HEK293 (cell line): ENCODE measurements at regions not wholly inside any gene's neighbourhood (a gene's known extent, or its start where the extent isn't known, plus 50 kb on each side); places are given as distances from the start of the nearest gene placed in this dataset.

Experiments used
- CTCF ChIA-PET: fragments of 350-600 bp; formaldehyde crosslinking; extraction: SDS; loops from one replicate; lab custom pipeline; 2021; ENCODE audit warnings: antibody characterized with exemption; lab: Yijun Ruan, JAX
- POLR2A ChIA-PET: fragments of 300-600 bp; formaldehyde crosslinking; extraction: SDS; loops from one replicate; lab custom pipeline; 2020; ENCODE audit warnings: antibody characterized with exemption, inconsistent platforms; lab: Yijun Ruan, JAX
- H3K27ac ChIP-seq: fragments of 200-500 bp; sonication (Bioruptor generic); 2 replicates; pipeline ENCODE4 v1.5.1; 2014; ENCODE audit warnings: low read depth, low read length, control low read depth, inconsistent platforms; ENCODE audit errors: extremely low read depth
- H3K36me3 ChIP-seq, 2 experiments: fragments of 200-500 bp in 1 of 2; sonication (Bioruptor generic) in 1 of 2; 1 replicate in 1 of 2; 2 replicates in 1 of 2; pipeline ENCODE4 v1.5.1; 2014 to 2017; ENCODE audit warnings: inconsistent platforms in 2 of 2, low read length in 2 of 2; ENCODE audit not compliant: control insufficient read depth in 2 of 2, insufficient read depth in 1 of 2
- H3K4me1 ChIP-seq: fragments of 200-500 bp; sonication (Bioruptor generic); 2 replicates; pipeline ENCODE4 v1.5.1; 2014; ENCODE audit warnings: mild to moderate bottlenecking, low read length, inconsistent platforms; ENCODE audit not compliant: control insufficient read depth, insufficient read depth
- H3K4me3 ChIP-seq: 2 replicates; pipeline ENCODE4 v1.5.1; 2011; ENCODE audit warnings: low read depth, mild to moderate bottlenecking, control low read depth, low read length, moderate library complexity
- H3K9me3 ChIP-seq: fragments of 200-500 bp; sonication (Bioruptor generic); 2 replicates; pipeline ENCODE4 v1.5.1; 2014; ENCODE audit warnings: low read depth, low read length, inconsistent platforms; ENCODE audit not compliant: control insufficient read depth, insufficient read depth
- GLI2 ChIP-seq: fragments of 450-650 bp; formaldehyde crosslinking; IDR thresholded peaks from 2 replicates; pipeline ENCODE4; 2017; ENCODE audit warnings: missing biosample characterization, missing genetic modification characterization, low read depth, borderline replicate concordance
- HOXA7 ChIP-seq: sonication (generic); formaldehyde crosslinking; IDR thresholded peaks from 2 replicates; pipeline ENCODE4 v1.8.1; 2022; ENCODE audit warnings: missing genetic modification reagents, borderline replicate concordance
- MEIS1 ChIP-seq: sonication (generic); formaldehyde crosslinking; IDR thresholded peaks from 2 replicates; pipeline ENCODE4 v1.8.1; 2022; ENCODE audit warnings: missing genetic modification reagents, mild to moderate bottlenecking, borderline replicate concordance
- SCRT2 ChIP-seq: fragments of 450-650 bp; formaldehyde crosslinking; IDR thresholded peaks from 2 replicates; pipeline ENCODE4 v1.5.1; 2016; ENCODE audit warnings: missing biosample characterization, missing genetic modification characterization
- ZBTB20 ChIP-seq: fragments of 450-650 bp; formaldehyde crosslinking; IDR thresholded peaks from 2 replicates; pipeline ENCODE4 v1.5.1; 2016; ENCODE audit warnings: missing biosample characterization, missing genetic modification characterization
- ZNF174 ChIP-seq: fragments of 450-650 bp; formaldehyde crosslinking; IDR thresholded peaks from 2 replicates; pipeline ENCODE4 v1.5.0; 2017; ENCODE audit warnings: missing biosample characterization, mild to moderate bottlenecking, missing genetic modification characterization
- ZNF248 ChIP-seq: fragments of 450-650 bp; formaldehyde crosslinking; IDR thresholded peaks from 2 replicates; pipeline ENCODE4 v1.5.1; 2017; ENCODE audit warnings: missing biosample characterization, missing genetic modification characterization
- ZNF423 ChIP-seq: fragments of 450-650 bp; formaldehyde crosslinking; IDR thresholded peaks from 2 replicates; pipeline ENCODE4 v1.5.1; 2016; ENCODE audit warnings: missing biosample characterization, missing genetic modification characterization
- ZNF433 ChIP-seq: fragments of 450-650 bp; formaldehyde crosslinking; IDR thresholded peaks from 2 replicates; pipeline ENCODE4 v1.5.1; 2016; ENCODE audit warnings: missing biosample characterization, missing genetic modification characterization, low read depth
- ZNF521 ChIP-seq: fragments of 450-650 bp; formaldehyde crosslinking; IDR thresholded peaks from 2 replicates; pipeline ENCODE4 v1.5.1; 2017; ENCODE audit warnings: missing biosample characterization, mild to moderate bottlenecking, missing genetic modification characterization
- ZNF529 ChIP-seq: fragments of 450-650 bp; formaldehyde crosslinking; IDR thresholded peaks from 2 replicates; pipeline ENCODE4 v1.5.1; 2017; ENCODE audit warnings: missing genetic modification characterization, missing biosample characterization; ENCODE audit not compliant: insufficient replicate concordance
- ZNF571 ChIP-seq: fragments of 450-650 bp; formaldehyde crosslinking; IDR thresholded peaks from 2 replicates; pipeline ENCODE4 v1.5.0; 2017; ENCODE audit warnings: missing biosample characterization, missing genetic modification characterization
- ZNF621 ChIP-seq: fragments of 450-650 bp; formaldehyde crosslinking; IDR thresholded peaks from 2 replicates; pipeline ENCODE4 v1.5.1; 2017; ENCODE audit warnings: missing biosample characterization, missing genetic modification characterization
- ZNF76 ChIP-seq: fragments of 450-650 bp; formaldehyde crosslinking; IDR thresholded peaks from 2 replicates; pipeline ENCODE4; 2016; ENCODE audit warnings: low read depth, missing biosample characterization, missing genetic modification characterization, borderline replicate concordance
- ZNF792 ChIP-seq: fragments of 450-650 bp; formaldehyde crosslinking; IDR thresholded peaks from 2 replicates; pipeline ENCODE4 v1.5.1; 2016; ENCODE audit warnings: missing biosample characterization, missing genetic modification characterization
- TF ChIP-seq, protein P1 (sequence below): fragments of 450-650 bp; formaldehyde crosslinking; IDR thresholded peaks from 2 replicates; pipeline ENCODE4 v1.5.1; 2016; ENCODE audit warnings: missing biosample characterization, missing genetic modification characterization
- TF ChIP-seq, protein P2 (sequence below): fragments of 450-650 bp; formaldehyde crosslinking; IDR thresholded peaks from 2 replicates; pipeline ENCODE4 v1.5.1; 2016; ENCODE audit warnings: missing biosample characterization, missing genetic modification characterization
- TF ChIP-seq, protein P3 (sequence below): sonication (generic); formaldehyde crosslinking; IDR thresholded peaks from 2 replicates; pipeline ENCODE4 v1.8.1; 2022; ENCODE audit warnings: mild to moderate bottlenecking, moderate library complexity, missing genetic modification reagents
- TF ChIP-seq, protein P4 (sequence below): fragments of 450-650 bp; formaldehyde crosslinking; IDR thresholded peaks from 2 replicates; pipeline ENCODE4 v1.5.1; 2016; ENCODE audit warnings: missing biosample characterization, missing genetic modification characterization
- TF ChIP-seq, protein P5 (sequence below): fragments of 450-650 bp; formaldehyde crosslinking; IDR thresholded peaks from 2 replicates; pipeline ENCODE4 v1.5.1; 2016; ENCODE audit warnings: missing biosample characterization, missing genetic modification characterization

DNA sequence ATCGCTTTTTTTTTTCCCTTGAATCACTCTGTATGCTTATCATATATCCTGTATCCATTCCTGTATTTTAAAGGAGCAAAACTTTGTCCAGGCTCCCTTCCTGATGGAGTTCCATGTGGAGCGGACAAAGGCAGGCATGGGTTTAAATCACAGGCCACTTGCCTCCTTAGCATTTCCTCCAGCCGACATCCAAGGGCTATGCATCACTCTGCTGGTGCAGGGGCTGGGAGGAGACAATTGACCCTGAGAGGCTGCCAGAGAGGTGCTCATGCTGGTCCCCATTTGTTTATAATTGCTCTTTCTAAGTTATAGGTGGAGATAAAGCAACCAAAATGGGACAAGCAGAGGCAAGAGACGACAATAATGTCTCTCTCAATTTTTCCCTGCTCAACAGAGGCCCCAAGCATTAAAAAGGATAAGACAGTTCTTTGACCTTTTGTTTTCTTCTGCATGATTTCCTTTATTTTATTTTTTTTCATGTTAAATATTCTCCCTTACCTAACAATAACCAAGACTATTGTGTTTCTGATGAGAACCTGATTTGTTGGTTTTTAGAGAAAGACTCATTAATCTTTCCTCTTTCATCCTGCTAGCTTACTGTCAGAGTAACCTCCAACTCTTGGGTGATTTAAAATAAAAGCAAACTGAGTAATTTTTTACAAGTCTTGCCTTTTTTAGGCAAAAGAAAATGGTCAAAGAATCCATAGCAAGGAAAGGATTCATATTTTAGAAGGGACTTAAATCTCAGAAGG, 353.7 kb downstream of the ADGRL2 start:
- Histone ChIP-seq H3K4me3 (no peak overlapping the region), H3K27ac (no peak overlapping the region), H3K4me1 (no peaks in the 10 kb centered on the region), H3K9me3 (no peaks in the 10 kb centered on the region), H3K36me3 (no peaks in the 10 kb centered on the region)
- TF ChIP-seq, protein P1, sequence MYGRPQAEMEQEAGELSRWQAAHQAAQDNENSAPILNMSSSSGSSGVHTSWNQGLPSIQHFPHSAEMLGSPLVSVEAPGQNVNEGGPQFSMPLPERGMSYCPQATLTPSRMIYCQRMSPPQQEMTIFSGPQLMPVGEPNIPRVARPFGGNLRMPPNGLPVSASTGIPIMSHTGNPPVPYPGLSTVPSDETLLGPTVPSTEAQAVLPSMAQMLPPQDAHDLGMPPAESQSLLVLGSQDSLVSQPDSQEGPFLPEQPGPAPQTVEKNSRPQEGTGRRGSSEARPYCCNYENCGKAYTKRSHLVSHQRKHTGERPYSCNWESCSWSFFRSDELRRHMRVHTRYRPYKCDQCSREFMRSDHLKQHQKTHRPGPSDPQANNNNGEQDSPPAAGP = no peak
- TF ChIP-seq, protein P2, sequence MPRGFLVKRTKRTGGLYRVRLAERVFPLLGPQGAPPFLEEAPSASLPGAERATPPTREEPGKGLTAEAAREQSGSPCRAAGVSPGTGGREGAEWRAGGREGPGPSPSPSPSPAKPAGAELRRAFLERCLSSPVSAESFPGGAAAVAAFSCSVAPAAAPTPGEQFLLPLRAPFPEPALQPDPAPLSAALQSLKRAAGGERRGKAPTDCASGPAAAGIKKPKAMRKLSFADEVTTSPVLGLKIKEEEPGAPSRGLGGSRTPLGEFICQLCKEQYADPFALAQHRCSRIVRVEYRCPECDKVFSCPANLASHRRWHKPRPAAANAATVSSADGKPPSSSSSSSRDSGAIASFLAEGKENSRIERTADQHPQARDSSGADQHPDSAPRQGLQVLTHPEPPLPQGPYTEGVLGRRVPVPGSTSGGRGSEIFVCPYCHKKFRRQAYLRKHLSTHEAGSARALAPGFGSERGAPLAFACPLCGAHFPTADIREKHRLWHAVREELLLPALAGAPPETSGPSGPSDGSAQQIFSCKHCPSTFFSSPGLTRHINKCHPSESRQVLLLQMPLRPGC (tag by site-specific recombination) = no peak
- no peak for TF ChIP-seq ZNF174 (tag by site-specific recombination)
- TF ChIP-seq ZNF529 = no peak
- TF ChIP-seq GLI2 (tag by site-specific recombination) = no peak
- no peak for TF ChIP-seq HOXA7 (CRISPR knock-in tag)
- TF ChIP-seq ZNF423 (tag by site-specific recombination) = no peak
- no peak for TF ChIP-seq ZNF571 (tag by site-specific recombination)
- TF ChIP-seq SCRT2 = no peak
- no peak for TF ChIP-seq ZNF521
- TF ChIP-seq ZBTB20 (tag by site-specific recombination) = no peak
- TF ChIP-seq MEIS1 (CRISPR knock-in tag) = no peak
- TF ChIP-seq, protein P3, sequence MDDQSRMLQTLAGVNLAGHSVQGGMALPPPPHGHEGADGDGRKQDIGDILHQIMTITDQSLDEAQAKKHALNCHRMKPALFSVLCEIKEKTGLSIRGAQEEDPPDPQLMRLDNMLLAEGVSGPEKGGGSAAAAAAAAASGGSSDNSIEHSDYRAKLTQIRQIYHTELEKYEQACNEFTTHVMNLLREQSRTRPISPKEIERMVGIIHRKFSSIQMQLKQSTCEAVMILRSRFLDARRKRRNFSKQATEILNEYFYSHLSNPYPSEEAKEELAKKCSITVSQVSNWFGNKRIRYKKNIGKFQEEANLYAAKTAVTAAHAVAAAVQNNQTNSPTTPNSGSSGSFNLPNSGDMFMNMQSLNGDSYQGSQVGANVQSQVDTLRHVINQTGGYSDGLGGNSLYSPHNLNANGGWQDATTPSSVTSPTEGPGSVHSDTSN (CRISPR knock-in tag) = no peak
- TF ChIP-seq, protein P4, sequence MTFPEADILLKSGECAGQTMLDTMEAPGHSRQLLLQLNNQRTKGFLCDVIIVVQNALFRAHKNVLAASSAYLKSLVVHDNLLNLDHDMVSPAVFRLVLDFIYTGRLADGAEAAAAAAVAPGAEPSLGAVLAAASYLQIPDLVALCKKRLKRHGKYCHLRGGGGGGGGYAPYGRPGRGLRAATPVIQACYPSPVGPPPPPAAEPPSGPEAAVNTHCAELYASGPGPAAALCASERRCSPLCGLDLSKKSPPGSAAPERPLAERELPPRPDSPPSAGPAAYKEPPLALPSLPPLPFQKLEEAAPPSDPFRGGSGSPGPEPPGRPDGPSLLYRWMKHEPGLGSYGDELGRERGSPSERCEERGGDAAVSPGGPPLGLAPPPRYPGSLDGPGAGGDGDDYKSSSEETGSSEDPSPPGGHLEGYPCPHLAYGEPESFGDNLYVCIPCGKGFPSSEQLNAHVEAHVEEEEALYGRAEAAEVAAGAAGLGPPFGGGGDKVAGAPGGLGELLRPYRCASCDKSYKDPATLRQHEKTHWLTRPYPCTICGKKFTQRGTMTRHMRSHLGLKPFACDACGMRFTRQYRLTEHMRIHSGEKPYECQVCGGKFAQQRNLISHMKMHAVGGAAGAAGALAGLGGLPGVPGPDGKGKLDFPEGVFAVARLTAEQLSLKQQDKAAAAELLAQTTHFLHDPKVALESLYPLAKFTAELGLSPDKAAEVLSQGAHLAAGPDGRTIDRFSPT (tag by site-specific recombination) = no peak
- TF ChIP-seq ZNF76 (tag by site-specific recombination) = no peak
- TF ChIP-seq ZNF621 (tag by site-specific recombination) = no peak
- TF ChIP-seq, protein P5, sequence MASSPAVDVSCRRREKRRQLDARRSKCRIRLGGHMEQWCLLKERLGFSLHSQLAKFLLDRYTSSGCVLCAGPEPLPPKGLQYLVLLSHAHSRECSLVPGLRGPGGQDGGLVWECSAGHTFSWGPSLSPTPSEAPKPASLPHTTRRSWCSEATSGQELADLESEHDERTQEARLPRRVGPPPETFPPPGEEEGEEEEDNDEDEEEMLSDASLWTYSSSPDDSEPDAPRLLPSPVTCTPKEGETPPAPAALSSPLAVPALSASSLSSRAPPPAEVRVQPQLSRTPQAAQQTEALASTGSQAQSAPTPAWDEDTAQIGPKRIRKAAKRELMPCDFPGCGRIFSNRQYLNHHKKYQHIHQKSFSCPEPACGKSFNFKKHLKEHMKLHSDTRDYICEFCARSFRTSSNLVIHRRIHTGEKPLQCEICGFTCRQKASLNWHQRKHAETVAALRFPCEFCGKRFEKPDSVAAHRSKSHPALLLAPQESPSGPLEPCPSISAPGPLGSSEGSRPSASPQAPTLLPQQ (tag by site-specific recombination) = no peak
- no peak for TF ChIP-seq ZNF792
- no peak for TF ChIP-seq ZNF433
- no peak for TF ChIP-seq ZNF248 (tag by site-specific recombination)
- CTCF ChIA-PET = interaction anchor here (0.7 kb wide), 2 partner anchors 64 to 318 kb away, joined by 3 to 4 read pairs; no protein-coding TSS in a partner anchor
- POLR2A ChIA-PET = no interaction called here
